SJSA1 (cell line): ENCODE measurements at regions not wholly inside any gene's neighbourhood (a gene's known extent, or its start where the extent isn't known, plus 50 kb on each side); places are given as distances from the start of the nearest gene placed in this dataset.
A peak's percentile ranks its signal among the peaks of the same experiment; 100 is the strongest.
"Not testable (repeated sequence)": the region's sequence is repeated elsewhere in the genome, so short reads cannot be mapped to it uniquely, and the experiment has no call there.

ENCODE experiments used
- DNase-seq, 2 experiments: peaks; one replicate each; pipeline ENCODE4 v3.0.0-alpha.2; 2015 to 2020; ENCODE audit warnings: low spot score in 2 of 2, low read depth in 1 of 2
- H3K27ac ChIP-seq: fragments of 250-450 bp; sonication (Bioruptor Pico); 2 replicates; pipeline ENCODE4 v1.5.1; 2020; ENCODE audit warnings: mild to moderate bottlenecking, moderate library complexity
- H3K27me3 ChIP-seq: fragments of 250-450 bp; sonication (Bioruptor Pico); replicated peaks from 2 replicates; pipeline ENCODE4 v1.5.1; 2020; ENCODE audit warnings: mild to moderate bottlenecking, moderate library complexity
- H3K36me3 ChIP-seq: fragments of 250-450 bp; sonication (Bioruptor Pico); 2 replicates; pipeline ENCODE4 v1.5.1; 2020; ENCODE audit warnings: mild to moderate bottlenecking
- H3K4me1 ChIP-seq: fragments of 250-450 bp; sonication (Bioruptor Pico); replicated peaks from 2 replicates; pipeline ENCODE4 v1.6.1; 2021; ENCODE audit warnings: mild to moderate bottlenecking
- H3K4me3 ChIP-seq: fragments of 250-450 bp; sonication (Bioruptor Pico); 2 replicates; pipeline ENCODE4 v1.5.1; 2020; ENCODE audit warnings: mild to moderate bottlenecking
- H3K9me3 ChIP-seq: fragments of 250-450 bp; sonication (Bioruptor Pico); replicated peaks from 2 replicates; pipeline ENCODE4 v1.5.1; 2020; ENCODE audit warnings: mild to moderate bottlenecking

GRCh38 chr15:46079046-46079445 lies 444.2 kb downstream of the SQOR start:
- Histone ChIP-seq H3K4me1 (no peaks in the 10 kb centered on the region), H3K27me3 (no peaks in the 10 kb centered on the region), H3K36me3 (no peaks in the 10 kb centered on the region), H3K27ac (no peak overlapping the region), H3K4me3 (no peak overlapping the region), H3K9me3 (no peaks in the 10 kb centered on the region; the same call in 1 of the 2 replicates)
- DNase-seq = no peak

- no peak for DNase-seq
- Histone ChIP-seq H3K4me1 (no peaks in the 10 kb centered on the region), H3K4me3 (no peak overlapping the region), H3K36me3 (no peaks in the 10 kb centered on the region), H3K27ac (no peak overlapping the region), H3K27me3 (no peaks in the 10 kb centered on the region), H3K9me3 (no peaks in the 10 kb centered on the region; the same call in 1 of the 2 replicates)
These were observed 445.2 kb downstream of the SQOR start for GRCh38 chr15:46080016-46080415.

- H3K9me3 ChIP-seq = no peaks in the 10 kb centered on the region
- peaks cover 14% of the 10 kb centered on the region for H3K4me1 ChIP-seq
- DNase-seq = peak in 1 of 2 experiments; percentile 55
These were observed 453.9 kb downstream of the SQOR start for GRCh38 chr15:46088486-46089445.

GRCh38 chr15:46089467-46089935 lies 454.7 kb downstream of the SQOR start:
- no peak overlapping the region for H3K4me3 ChIP-seq
- H3K9me3 ChIP-seq = no peaks in the 10 kb centered on the region
- peak overlapping the region; percentile 46 for H3K27ac ChIP-seq
- peaks cover 14% of the 10 kb centered on the region for H3K4me1 ChIP-seq
- DNase-seq = no peak
- H3K27me3 ChIP-seq = no peaks in the 10 kb centered on the region
- no peaks in the 10 kb centered on the region for H3K36me3 ChIP-seq

More at GRCh38 chr15:46088486-46089445, 453.9 kb downstream of the SQOR start:
- Histone ChIP-seq H3K36me3 (no peaks in the 10 kb centered on the region), H3K27ac (peak overlapping the region; percentile 46), H3K4me3 (no peak overlapping the region), H3K27me3 (no peaks in the 10 kb centered on the region)

GRCh38 chr15:46091860-46092450 lies 457.1 kb downstream of the SQOR start:
- no peaks in the 10 kb centered on the region for H3K27me3 ChIP-seq
- no peak overlapping the region for H3K27ac ChIP-seq
- no peaks in the 10 kb centered on the region for H3K36me3 ChIP-seq
- DNase-seq = peak in 1 of 2 experiments; percentile 25
- no peaks in the 10 kb centered on the region for H3K9me3 ChIP-seq
- peaks cover 14% of the 10 kb centered on the region for H3K4me1 ChIP-seq
- H3K4me3 ChIP-seq = no peak overlapping the region

- not testable (repeated sequence) for H3K27me3 ChIP-seq, H3K4me1 ChIP-seq
These were observed 463.2 kb downstream of the SQOR start for GRCh38 chr15:46098006-46098405.

GRCh38 chr15:46110755-46111154 lies 475.9 kb downstream of the SQOR start:
- no peaks in the 10 kb centered on the region for H3K4me1 ChIP-seq
- no peak overlapping the region for H3K27ac ChIP-seq
- H3K9me3 ChIP-seq = no peaks in the 10 kb centered on the region
- no peaks in the 10 kb centered on the region for H3K36me3 ChIP-seq
- DNase-seq = no peak
- no peak overlapping the region for H3K4me3 ChIP-seq
- H3K27me3 ChIP-seq = no peaks in the 10 kb centered on the region

More at GRCh38 chr15:46098006-46098405, 463.2 kb downstream of the SQOR start:
- not testable (repeated sequence) for H3K36me3 ChIP-seq, H3K27ac ChIP-seq, H3K9me3 ChIP-seq, H3K4me3 ChIP-seq, DNase-seq

GRCh38 chr15:46111730-46112129 lies 476.9 kb downstream of the SQOR start:
- Histone ChIP-seq H3K27ac (no peak overlapping the region), H3K4me3 (no peak overlapping the region), H3K9me3 (no peaks in the 10 kb centered on the region), H3K4me1 (no peaks in the 10 kb centered on the region), H3K27me3 (no peaks in the 10 kb centered on the region), H3K36me3 (no peaks in the 10 kb centered on the region)
- no peak for DNase-seq

- Histone ChIP-seq H3K4me3 (no peak overlapping the region), H3K27ac (no peak overlapping the region), H3K36me3 (no peaks in the 10 kb centered on the region), H3K27me3 (no peaks in the 10 kb centered on the region), H3K9me3 (no peaks in the 10 kb centered on the region), H3K4me1 (no peaks in the 10 kb centered on the region)
- DNase-seq = no peak
These were observed 482.2 kb downstream of the SQOR start for GRCh38 chr15:46117071-46117470.

GRCh38 chr15:46120713-46121112 lies 485.9 kb downstream of the SQOR start:
- no peak overlapping the region for H3K4me3 ChIP-seq

GRCh38 chr15:46121441-46121840 lies 486.6 kb downstream of the SQOR start:
- Histone ChIP-seq H3K4me1 (peaks cover 8% of the 10 kb centered on the region), H3K27ac (no peak overlapping the region), H3K4me3 (no peak overlapping the region), H3K9me3 (no peaks in the 10 kb centered on the region), H3K27me3 (no peaks in the 10 kb centered on the region), H3K36me3 (no peaks in the 10 kb centered on the region)
- DNase-seq = no peak

More at GRCh38 chr15:46120713-46121112, 485.9 kb downstream of the SQOR start:
- Histone ChIP-seq H3K27ac (no peak overlapping the region), H3K4me1 (peaks cover under 1% of the 10 kb centered on the region; the same call in 1 of the 2 replicates), H3K9me3 (no peaks in the 10 kb centered on the region), H3K27me3 (no peaks in the 10 kb centered on the region), H3K36me3 (no peaks in the 10 kb centered on the region)
- DNase-seq = no peak

GRCh38 chr15:46126581-46126980 lies 491.8 kb downstream of the SQOR start:
- H3K4me3 ChIP-seq = no peak overlapping the region
- H3K27me3 ChIP-seq = no peaks in the 10 kb centered on the region
- peak in 1 of 2 experiments; percentile 54 for DNase-seq
- H3K9me3 ChIP-seq = peaks cover 3% of the 10 kb centered on the region; the same call in 1 of the 2 replicates
- H3K4me1 ChIP-seq = peaks cover 40% of the 10 kb centered on the region
- H3K27ac ChIP-seq = peak overlapping the region; percentile 94
- H3K36me3 ChIP-seq = no peaks in the 10 kb centered on the region

- Histone ChIP-seq H3K4me3 (no peak overlapping the region), H3K27ac (peak overlapping the region; percentile 94), H3K27me3 (no peaks in the 10 kb centered on the region), H3K9me3 (peaks cover 3% of the 10 kb centered on the region; the same call in 1 of the 2 replicates), H3K4me1 (peaks cover 40% of the 10 kb centered on the region), H3K36me3 (no peaks in the 10 kb centered on the region)
- DNase-seq = peak in 1 of 2 experiments; percentile 63
These were observed 492.6 kb downstream of the SQOR start for GRCh38 chr15:46127361-46127874.
